GM19463 (cell line): ENCODE measurements at regions not wholly inside any gene's neighbourhood (a gene's known extent, or its start where the extent isn't known, plus 50 kb on each side); places are given as distances from the start of the nearest gene placed in this dataset.
"Not testable (repeated sequence)": the region's sequence is repeated elsewhere in the genome, so short reads cannot be mapped to it uniquely, and the experiment has no call there.

Experiments used
- ATAC-seq: cut with Tn5 transposase; IDR thresholded peaks from one replicate; pipeline ENCODE4 v1.9.1; 2021; ENCODE audit warnings: mild to moderate bottlenecking, moderate library complexity; ENCODE audit not compliant: unreplicated experiment

GRCh38 chr11:33434294-33434693 lies 177.1 kb downstream of the HIPK3 start:
- no peak for ATAC-seq

GRCh38 chr11:33428435-33428834 lies 171.3 kb downstream of the HIPK3 start:
- not testable (repeated sequence) for ATAC-seq

- no peak for ATAC-seq
Observed at GRCh38 chr11:33420959-33421566, 163.9 kb downstream of the HIPK3 start.

- no peak for ATAC-seq
Observed at GRCh38 chr11:33419924-33420323, 162.7 kb downstream of the HIPK3 start.

- ATAC-seq, result no peak
Observed at GRCh38 chr11:33417121-33417520, 159.9 kb downstream of the HIPK3 start.

GRCh38 chr11:33413301-33413700 lies 156.1 kb downstream of the HIPK3 start:
- no peak for ATAC-seq

GRCh38 chr11:33412241-33412640 lies 155.1 kb downstream of the HIPK3 start:
- no peak for ATAC-seq

- ATAC-seq, result no peak
Observed at GRCh38 chr11:33411751-33412150, 154.6 kb downstream of the HIPK3 start.

- no peak for ATAC-seq
Observed at GRCh38 chr11:33410086-33410765, 153.0 kb downstream of the HIPK3 start.
